ENCODE measurements at regions not wholly inside any gene's neighbourhood (a gene's known extent, or its start where the extent isn't known, plus 50 kb on each side); places are given as distances from the start of the nearest gene placed in this dataset.

DNA sequence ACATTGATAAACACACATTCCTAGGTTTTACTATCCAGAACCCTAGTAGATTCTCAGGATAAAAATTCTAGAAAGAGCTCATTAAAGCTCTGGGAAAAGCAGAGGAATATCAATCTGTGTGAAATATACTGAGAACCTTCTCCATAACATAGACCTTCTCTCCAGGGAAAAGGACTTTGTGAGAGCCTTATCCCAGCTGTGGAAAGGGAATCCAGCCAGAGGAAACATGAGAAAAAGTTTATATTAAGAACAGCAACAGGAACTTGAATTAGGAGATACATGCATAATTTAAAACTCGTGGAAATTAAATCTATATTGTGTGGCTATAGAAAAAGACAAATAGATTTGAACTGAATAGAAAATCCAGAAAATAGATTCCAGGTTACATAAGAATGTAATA, 1639.9 kb downstream of the EFNB2 start:
- no peaks in the 10 kb centered on the region for H3K9me3 ChIP-seq (ENCODE audit: control insufficient read depth, insufficient read depth, low read length)
- TF ChIP-seq, protein P1, sequence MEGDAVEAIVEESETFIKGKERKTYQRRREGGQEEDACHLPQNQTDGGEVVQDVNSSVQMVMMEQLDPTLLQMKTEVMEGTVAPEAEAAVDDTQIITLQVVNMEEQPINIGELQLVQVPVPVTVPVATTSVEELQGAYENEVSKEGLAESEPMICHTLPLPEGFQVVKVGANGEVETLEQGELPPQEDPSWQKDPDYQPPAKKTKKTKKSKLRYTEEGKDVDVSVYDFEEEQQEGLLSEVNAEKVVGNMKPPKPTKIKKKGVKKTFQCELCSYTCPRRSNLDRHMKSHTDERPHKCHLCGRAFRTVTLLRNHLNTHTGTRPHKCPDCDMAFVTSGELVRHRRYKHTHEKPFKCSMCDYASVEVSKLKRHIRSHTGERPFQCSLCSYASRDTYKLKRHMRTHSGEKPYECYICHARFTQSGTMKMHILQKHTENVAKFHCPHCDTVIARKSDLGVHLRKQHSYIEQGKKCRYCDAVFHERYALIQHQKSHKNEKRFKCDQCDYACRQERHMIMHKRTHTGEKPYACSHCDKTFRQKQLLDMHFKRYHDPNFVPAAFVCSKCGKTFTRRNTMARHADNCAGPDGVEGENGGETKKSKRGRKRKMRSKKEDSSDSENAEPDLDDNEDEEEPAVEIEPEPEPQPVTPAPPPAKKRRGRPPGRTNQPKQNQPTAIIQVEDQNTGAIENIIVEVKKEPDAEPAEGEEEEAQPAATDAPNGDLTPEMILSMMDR (IDR thresholded peaks at IDR 0.05; ENCODE audit: low read depth, low read length, poor library complexity, severe bottlenecking): no peak
- TF ChIP-seq EZH2phosphoT487 (IDR thresholded peaks at IDR 0.05; ENCODE audit: borderline replicate concordance, low read length): no peak
- no peaks in the 10 kb centered on the region for H3K27me3 ChIP-seq (ENCODE audit: control insufficient read depth, low read length)

DNA sequence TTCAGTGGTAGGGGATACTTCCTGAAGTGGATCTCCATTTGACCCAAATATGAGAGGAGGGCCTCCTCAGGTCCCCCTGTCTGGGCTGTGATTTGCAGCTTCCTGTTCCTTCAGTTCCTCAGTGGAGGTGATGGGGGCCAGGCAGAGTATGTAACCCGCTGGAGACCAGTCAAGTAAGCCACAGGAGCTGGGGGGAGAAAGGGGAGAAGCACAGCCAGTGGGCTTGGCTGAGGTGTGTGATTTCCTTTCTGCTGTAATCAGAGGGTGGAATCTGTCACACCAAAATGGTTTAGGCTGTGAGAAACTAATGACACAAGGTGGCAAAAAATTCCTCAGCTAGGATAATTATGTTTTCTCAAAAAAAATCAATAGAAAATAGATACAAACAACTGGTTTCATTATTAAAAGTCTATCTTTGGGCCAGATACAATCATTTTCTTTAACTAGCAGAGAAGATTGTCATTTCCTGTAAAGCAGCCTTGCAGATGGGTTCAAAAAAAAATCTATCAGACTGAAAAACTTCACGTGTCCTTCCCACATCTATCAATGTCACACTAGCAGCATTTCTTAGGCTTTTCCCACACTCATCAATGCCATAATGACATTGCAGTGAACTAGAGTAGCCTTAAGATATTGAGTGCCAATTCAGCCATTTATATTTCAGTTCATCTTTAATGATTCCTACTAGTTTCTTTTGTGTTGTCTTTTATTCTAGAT, 1660.3 kb downstream of the EFNB2 start:
- Histone ChIP-seq H3K4me1 (ENCODE audit: control insufficient read depth, low read length) (no peaks in the 10 kb centered on the region), H3K79me2 (ENCODE audit: control insufficient read depth, low read length) (no peaks in the 10 kb centered on the region), H3K4me2 (ENCODE audit: low read length) (no peak overlapping the region), H3F3A (ENCODE audit: control insufficient read depth, insufficient read depth) (no peaks in the 10 kb centered on the region), H4K20me1 (ENCODE audit: control insufficient read depth, insufficient read depth, low read depth, low read length) (no peaks in the 10 kb centered on the region), H3K27me3 (ENCODE audit: control insufficient read depth, low read length) (no peaks in the 10 kb centered on the region), H3K4me3 (ENCODE audit: low read length) (no peak overlapping the region), H3K9me3 (ENCODE audit: control insufficient read depth, insufficient read depth, low read length) (no peaks in the 10 kb centered on the region), H3K9me2 (replicated peaks; ENCODE audit: control insufficient read depth, low read length) (no peaks in the 10 kb centered on the region), H3K36me3 (ENCODE audit: control insufficient read depth, low read length) (no peaks in the 10 kb centered on the region), H3K27ac (ENCODE audit: low read depth, low read length) (no peak overlapping the region)
- TF ChIP-seq, protein P1 (IDR thresholded peaks at IDR 0.05; ENCODE audit: low read depth, low read length, poor library complexity, severe bottlenecking): no peak
- TF ChIP-seq EZH2phosphoT487 (IDR thresholded peaks at IDR 0.05; ENCODE audit: borderline replicate concordance, low read length): no peak

More for the DNA sequence above, 1639.9 kb downstream of the EFNB2 start:
- Histone ChIP-seq H3K4me2 (ENCODE audit: low read length) (no peak overlapping the region), H3K4me1 (ENCODE audit: control insufficient read depth, low read length) (no peaks in the 10 kb centered on the region), H3K36me3 (ENCODE audit: control insufficient read depth, low read length) (no peaks in the 10 kb centered on the region), H4K20me1 (ENCODE audit: control insufficient read depth, insufficient read depth, low read depth, low read length) (no peaks in the 10 kb centered on the region), H3K79me2 (ENCODE audit: control insufficient read depth, low read length) (no peaks in the 10 kb centered on the region), H3K9me2 (replicated peaks; ENCODE audit: control insufficient read depth, low read length) (no peaks in the 10 kb centered on the region), H3K27ac (ENCODE audit: low read depth, low read length) (no peak overlapping the region), H3F3A (ENCODE audit: control insufficient read depth, insufficient read depth) (no peaks in the 10 kb centered on the region), H3K4me3 (ENCODE audit: low read length) (no peak overlapping the region)

DNA sequence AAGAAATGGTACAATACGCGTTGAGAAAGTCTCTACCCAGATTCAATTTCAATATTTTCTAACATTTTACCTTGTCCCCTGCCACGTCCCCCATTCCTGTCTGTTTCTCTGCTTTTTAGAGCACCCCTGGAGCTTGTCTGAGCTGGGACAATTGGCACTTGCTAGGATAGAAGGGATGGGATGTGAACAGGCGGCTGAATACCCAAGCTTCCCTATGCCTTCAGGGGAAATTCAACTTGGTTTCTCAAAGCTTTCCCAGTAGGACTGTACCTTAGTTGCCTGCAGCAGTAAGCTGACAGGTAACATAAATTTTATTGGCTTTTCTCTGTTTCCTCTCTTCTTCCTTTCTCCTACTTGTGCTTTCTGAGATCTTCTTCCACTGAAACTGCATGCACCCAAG, 1663.3 kb downstream of the EFNB2 start:
- no peaks in the 10 kb centered on the region for H3K27me3 ChIP-seq (ENCODE audit: control insufficient read depth, low read length)
- no peak overlapping the region for H3K27ac ChIP-seq (ENCODE audit: low read depth, low read length)
- H3K79me2 ChIP-seq (ENCODE audit: control insufficient read depth, low read length): no peaks in the 10 kb centered on the region
- TF ChIP-seq, protein P1 (IDR thresholded peaks at IDR 0.05; ENCODE audit: low read depth, low read length, poor library complexity, severe bottlenecking): no peak
- TF ChIP-seq EZH2phosphoT487 (IDR thresholded peaks at IDR 0.05; ENCODE audit: borderline replicate concordance, low read length): no peak
- H3K36me3 ChIP-seq (ENCODE audit: control insufficient read depth, low read length): no peaks in the 10 kb centered on the region
- no peaks in the 10 kb centered on the region for H3K9me2 ChIP-seq (replicated peaks; ENCODE audit: control insufficient read depth, low read length)
- no peaks in the 10 kb centered on the region for H3F3A ChIP-seq (ENCODE audit: control insufficient read depth, insufficient read depth)
- no peaks in the 10 kb centered on the region for H3K9me3 ChIP-seq (ENCODE audit: control insufficient read depth, insufficient read depth, low read length)
- H3K4me1 ChIP-seq (ENCODE audit: control insufficient read depth, low read length): no peaks in the 10 kb centered on the region
- no peak overlapping the region for H3K4me2 ChIP-seq (ENCODE audit: low read length)
- no peaks in the 10 kb centered on the region for H4K20me1 ChIP-seq (ENCODE audit: control insufficient read depth, insufficient read depth, low read depth, low read length)
- H3K4me3 ChIP-seq (ENCODE audit: low read length): no peak overlapping the region
